HUES6 (cell line): ENCODE measurements at regions not wholly inside any gene's neighbourhood (a gene's known extent, or its start where the extent isn't known, plus 50 kb on each side); places are given as distances from the start of the nearest gene placed in this dataset.

Source experiments
- H3K27ac ChIP-seq: 2 replicates; pipeline ENCODE4 v1.7.0; 2013; ENCODE audit warnings: low read depth, mild to moderate bottlenecking, low read length, inconsistent platforms
- H3K27me3 ChIP-seq: 2 replicates; pipeline ENCODE4 v1.6.1; 2013; ENCODE audit warnings: low read length; ENCODE audit not compliant: control insufficient read depth, insufficient read depth
- H3K36me3 ChIP-seq: 2 replicates; pipeline ENCODE4 v1.6.1; 2013; ENCODE audit warnings: low read length; ENCODE audit not compliant: control insufficient read depth, insufficient read depth
- H3K4me1 ChIP-seq: 2 replicates; pipeline ENCODE4 v1.6.1; 2013; ENCODE audit warnings: low read length; ENCODE audit not compliant: control insufficient read depth, insufficient read depth
- H3K4me3 ChIP-seq: 2 replicates; pipeline ENCODE4 v1.5.1; 2013; ENCODE audit warnings: low read depth, low read length
- H3K9ac ChIP-seq: one replicate; pipeline ENCODE4 v1.6.1; 2013; ENCODE audit warnings: mild to moderate bottlenecking, low read length
- H3K9me3 ChIP-seq: 2 replicates; pipeline ENCODE4 v1.6.1; 2013; ENCODE audit warnings: low read depth, low read length; ENCODE audit not compliant: control insufficient read depth, insufficient read depth

- no peaks in the 10 kb centered on the region for H3K36me3 ChIP-seq
- no peak overlapping the region for H3K9ac ChIP-seq
- no peaks in the 10 kb centered on the region for H3K4me1 ChIP-seq
- no peak overlapping the region for H3K4me3 ChIP-seq
- H3K9me3 ChIP-seq, result no peaks in the 10 kb centered on the region
- H3K27ac ChIP-seq, result no peak overlapping the region
- no peaks in the 10 kb centered on the region for H3K27me3 ChIP-seq
Observed at GRCh38 chr13:34465423-34465922, 476.6 kb upstream of the NBEA start.

GRCh38 chr13:34466301-34466700 is 475.8 kb upstream of the NBEA start:
- H3K9me3 ChIP-seq, result no peaks in the 10 kb centered on the region
- no peak overlapping the region for H3K27ac ChIP-seq
- H3K36me3 ChIP-seq, result no peaks in the 10 kb centered on the region
- no peaks in the 10 kb centered on the region for H3K4me1 ChIP-seq
- no peak overlapping the region for H3K9ac ChIP-seq
- H3K27me3 ChIP-seq, result no peaks in the 10 kb centered on the region
- no peak overlapping the region for H3K4me3 ChIP-seq

GRCh38 chr13:34467450-34468083 is 474.5 kb upstream of the NBEA start:
- Histone ChIP-seq H3K27me3 (no peaks in the 10 kb centered on the region), H3K4me1 (no peaks in the 10 kb centered on the region), H3K27ac (no peak overlapping the region), H3K4me3 (no peak overlapping the region), H3K9me3 (no peaks in the 10 kb centered on the region), H3K9ac (no peak overlapping the region), H3K36me3 (no peaks in the 10 kb centered on the region)

- Histone ChIP-seq H3K9ac (no peak overlapping the region), H3K4me3 (no peak overlapping the region), H3K27ac (no peak overlapping the region), H3K27me3 (no peaks in the 10 kb centered on the region), H3K36me3 (no peaks in the 10 kb centered on the region), H3K4me1 (no peaks in the 10 kb centered on the region), H3K9me3 (no peaks in the 10 kb centered on the region)
Observed at GRCh38 chr13:34469196-34469986, 472.7 kb upstream of the NBEA start.

- H3K9me3 ChIP-seq, result no peaks in the 10 kb centered on the region
- no peak overlapping the region for H3K9ac ChIP-seq
- H3K27ac ChIP-seq, result no peak overlapping the region
- H3K36me3 ChIP-seq, result no peaks in the 10 kb centered on the region
- no peaks in the 10 kb centered on the region for H3K27me3 ChIP-seq
- no peak overlapping the region for H3K4me3 ChIP-seq
- no peaks in the 10 kb centered on the region for H3K4me1 ChIP-seq
Observed at GRCh38 chr13:34474187-34474868, 467.7 kb upstream of the NBEA start.

- no peak overlapping the region for H3K9ac ChIP-seq
- no peaks in the 10 kb centered on the region for H3K9me3 ChIP-seq
- H3K4me1 ChIP-seq, result no peaks in the 10 kb centered on the region
- H3K4me3 ChIP-seq, result no peak overlapping the region
- H3K36me3 ChIP-seq, result no peaks in the 10 kb centered on the region
- H3K27ac ChIP-seq, result no peak overlapping the region
- H3K27me3 ChIP-seq, result no peaks in the 10 kb centered on the region
Observed at GRCh38 chr13:34478376-34478775, 463.7 kb upstream of the NBEA start.

- Histone ChIP-seq H3K36me3 (no peaks in the 10 kb centered on the region), H3K27ac (no peak overlapping the region), H3K9ac (no peak overlapping the region), H3K4me1 (no peaks in the 10 kb centered on the region), H3K4me3 (no peak overlapping the region), H3K27me3 (no peaks in the 10 kb centered on the region), H3K9me3 (no peaks in the 10 kb centered on the region)
Observed at GRCh38 chr13:34502011-34502410, 440.1 kb upstream of the NBEA start.

GRCh38 chr13:34502621-34503020 is 439.4 kb upstream of the NBEA start:
- no peak overlapping the region for H3K9ac ChIP-seq
- H3K36me3 ChIP-seq, result no peaks in the 10 kb centered on the region
- no peaks in the 10 kb centered on the region for H3K4me1 ChIP-seq
- no peaks in the 10 kb centered on the region for H3K27me3 ChIP-seq
- no peak overlapping the region for H3K4me3 ChIP-seq
- no peaks in the 10 kb centered on the region for H3K9me3 ChIP-seq
- H3K27ac ChIP-seq, result no peak overlapping the region

- no peaks in the 10 kb centered on the region for H3K27me3 ChIP-seq
- no peak overlapping the region for H3K9ac ChIP-seq
- H3K4me1 ChIP-seq, result no peaks in the 10 kb centered on the region
- H3K9me3 ChIP-seq, result no peaks in the 10 kb centered on the region
- H3K27ac ChIP-seq, result no peak overlapping the region
- H3K4me3 ChIP-seq, result no peak overlapping the region
- no peaks in the 10 kb centered on the region for H3K36me3 ChIP-seq
Observed at GRCh38 chr13:34506796-34507195, 435.3 kb upstream of the NBEA start.

GRCh38 chr13:34507630-34508029 is 434.4 kb upstream of the NBEA start:
- Histone ChIP-seq H3K36me3 (no peaks in the 10 kb centered on the region), H3K27me3 (no peaks in the 10 kb centered on the region), H3K4me3 (no peak overlapping the region), H3K4me1 (no peaks in the 10 kb centered on the region), H3K27ac (no peak overlapping the region), H3K9me3 (no peaks in the 10 kb centered on the region), H3K9ac (no peak overlapping the region)

GRCh38 chr13:34512817-34513216 is 429.3 kb upstream of the NBEA start:
- no peak overlapping the region for H3K27ac ChIP-seq
- no peaks in the 10 kb centered on the region for H3K4me1 ChIP-seq
- H3K36me3 ChIP-seq, result no peaks in the 10 kb centered on the region
- H3K9me3 ChIP-seq, result 0 out of 2 replicates have a peak, but pooled peaks cover 4% of the 10 kb centered on the region
- no peak overlapping the region for H3K9ac ChIP-seq
- no peak overlapping the region for H3K4me3 ChIP-seq
- no peaks in the 10 kb centered on the region for H3K27me3 ChIP-seq
